SK-N-MC (cell line): ENCODE measurements at regions not wholly inside any gene's neighbourhood (a gene's known extent, or its start where the extent isn't known, plus 50 kb on each side); places are given as distances from the start of the nearest gene placed in this dataset.

ENCODE experiments used
- EZH2 ChIP-seq: fragments of 200-600 bp; sonication (generic); IDR thresholded peaks from one replicate; pipeline ENCODE4 v1.6.1; 2017; ENCODE audit warnings: antibody characterized with exemption
- FOXP2 ChIP-seq: optimal IDR thresholded peaks from 2 replicates; pipeline ENCODE3; 2011; ENCODE audit warnings: mild to moderate bottlenecking, moderate library complexity; ENCODE audit not compliant: insufficient read depth; ENCODE audit errors: extremely low read length, control extremely low read depth
- POLR2AphosphoS5 ChIP-seq: IDR thresholded peaks from 2 replicates; pipeline ENCODE4 v1.6.1; 2012; ENCODE audit warnings: mild to moderate bottlenecking, low read depth, low read length, borderline replicate concordance

DNA sequence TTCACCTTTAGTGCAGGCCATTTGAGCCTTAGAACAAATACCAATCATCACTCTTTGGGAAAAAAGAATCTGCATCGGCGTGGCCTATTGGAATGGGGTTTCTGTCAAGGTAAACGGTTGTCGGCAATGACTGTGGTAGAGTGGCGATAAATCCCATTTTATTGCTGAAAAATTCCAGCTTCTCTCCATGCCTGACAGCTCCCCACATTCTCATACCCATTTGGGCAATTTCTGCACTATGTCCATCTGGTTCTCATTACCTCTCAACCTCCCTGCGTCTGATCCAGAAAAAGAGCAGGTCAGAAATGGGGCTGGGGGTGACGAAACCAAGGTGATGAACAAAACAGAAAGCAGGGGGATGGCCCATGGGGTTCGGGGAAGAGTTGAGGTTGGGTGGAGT, 254.0 kb downstream of the MEIS1 start:
- TF ChIP-seq EZH2: no peak
- TF ChIP-seq POLR2AphosphoS5: no peak
- TF ChIP-seq FOXP2: no peak
